Transverse colon (tissue), 4 donors: ENCODE measurements at regions not wholly inside any gene's neighbourhood (a gene's known extent, or its start where the extent isn't known, plus 50 kb on each side); places are given as distances from the start of the nearest gene placed in this dataset.

Experiments
- DNase-seq: peaks from one replicate; pipeline ENCODE4 v3.0.0-alpha.2; 2019
- H3K27ac ChIP-seq, 4 donors: fragments of 200-600 bp; sonication (generic); 2 replicates each; pipeline ENCODE4 v1.5.1; 2016 to 2018; ENCODE audit warnings: inconsistent platforms in 4 of 4
- H3K27me3 ChIP-seq: fragments of 200-600 bp; sonication (generic); 2 replicates; pipeline ENCODE4 v1.5.1; 2017; ENCODE audit warnings: inconsistent platforms
- H3K36me3 ChIP-seq, 4 donors: fragments of 200-600 bp; sonication (generic); 2 replicates each; pipeline ENCODE4 v1.5.1; 2017 to 2019; ENCODE audit warnings: inconsistent platforms in 4 of 4
- H3K4me1 ChIP-seq, 4 donors: fragments of 200-600 bp; sonication (generic); 2 replicates each; pipeline ENCODE4 v1.5.1; 2017 to 2020; ENCODE audit warnings: inconsistent platforms in 4 of 4
- H3K4me3 ChIP-seq, 4 donors: fragments of 200-600 bp; sonication (generic); 1 replicate in 1 of 4; 2 replicates in 3 of 4; pipeline versions ENCODE4 v1.5.1 to v1.6.1; 2017 to 2019; ENCODE audit warnings: inconsistent platforms in 4 of 4
- H3K9me3 ChIP-seq, 2 donors: fragments of 200-600 bp; sonication (generic); 2 replicates each; pipeline ENCODE4 v1.5.1; 2017 to 2019; ENCODE audit warnings: inconsistent platforms in 2 of 2
- CTCF ChIP-seq, 5 experiments: fragments of 200-600 bp in 3 of 5; fragments of 450-650 bp in 2 of 5; sonication (generic) in 3 of 5; IDR thresholded peaks; 1 replicate in 2 of 5; 2 replicates in 3 of 5; pipeline ENCODE4 v1.5.1; 2016 to 2017; ENCODE audit warnings: antibody characterized with exemption in 5 of 5, inconsistent platforms in 3 of 5, mild to moderate bottlenecking in 2 of 5, moderate library complexity in 1 of 5
- EP300 ChIP-seq: sonication (generic); formaldehyde crosslinking; IDR thresholded peaks from one replicate; pipeline ENCODE4 v1.6.1; 2017; ENCODE audit warnings: antibody characterized with exemption, low read depth
- POLR2A ChIP-seq: fragments of 450-650 bp; IDR thresholded peaks from one replicate; pipeline ENCODE4 v1.6.1; 2016; ENCODE audit warnings: antibody characterized with exemption, mild to moderate bottlenecking, moderate library complexity
- POLR2AphosphoS5 ChIP-seq, 3 donors: sonication (generic); formaldehyde crosslinking; IDR thresholded peaks; one replicate each; pipeline ENCODE4 v1.6.1; 2016; ENCODE audit warnings: antibody characterized with exemption in 3 of 3
- WGBS, 2 donors: methylation state at CpG; one replicate each; pipeline ENCODE4 v1.1.5; 2018; ENCODE audit warnings: low coverage in 1 of 2; 5-methylcytosine and 5-hydroxymethylcytosine counted together
- in situ Hi-C, 4 donors: fragments of 200-750 bp; cut with MboI; loops; one replicate each; pipeline versions ENCODE4 v1.15.0 to v1.15.1; 2017; ENCODE audit warnings: low sequenced_read_pairs in 3 of 4, low pct_ligation_motif_present in 1 of 4, low pct_unique_long_range_greater_than_20kb in 1 of 4
- intact Hi-C: fragments of 100-400 bp; cut with DNase I; formaldehyde crosslinking; loops from one replicate; pipeline ENCODE4 v1.15.1; 2023; ENCODE audit warnings: low total_unique reads

GRCh38 chr5:57816108-57816507, 333.5 kb upstream of the ACTBL2 start:
- Histone ChIP-seq H3K27ac (no peak overlapping the region), H3K27me3 (no peaks in the 10 kb centered on the region), H3K9me3 (no peaks in the 10 kb centered on the region), H3K4me3 (no peak overlapping the region), H3K4me1 (no peaks in the 10 kb centered on the region), H3K36me3 (no peaks in the 10 kb centered on the region)
- intact Hi-C loops (no loop called here), in situ Hi-C loops (no loop called here)
- no peak for DNase-seq
- no peak for TF ChIP-seq POLR2AphosphoS5 (IDR thresholded peaks at IDR 0.05)
- TF ChIP-seq EP300, result no peak
- no peak for TF ChIP-seq CTCF (IDR thresholded peaks at IDR 0.05)
- TF ChIP-seq POLR2A, result no peak

- no peak for TF ChIP-seq POLR2AphosphoS5 (IDR thresholded peaks at IDR 0.05)
- TF ChIP-seq CTCF (IDR thresholded peaks at IDR 0.05), result no peak
- TF ChIP-seq EP300, result no peak
- no peak for TF ChIP-seq POLR2A
- H3K4me1 ChIP-seq, result no peaks in the 10 kb centered on the region
- no peaks in the 10 kb centered on the region for H3K27me3 ChIP-seq
- 83 to 93% methylated on average over 1 of the region's 1 CpG for WGBS, 2 donors
- no peak for DNase-seq
- no peak overlapping the region for H3K27ac ChIP-seq
- no peak overlapping the region for H3K4me3 ChIP-seq
- intact Hi-C loops, result no loop called here
- H3K36me3 ChIP-seq, result no peaks in the 10 kb centered on the region
- H3K9me3 ChIP-seq, result no peaks in the 10 kb centered on the region
- in situ Hi-C loops, result no loop called here
Observed at GRCh38 chr5:57805732-57806131, 323.1 kb upstream of the ACTBL2 start.

- no peak for DNase-seq
- H3K36me3 ChIP-seq, result no peaks in the 10 kb centered on the region
- TF ChIP-seq POLR2AphosphoS5 (IDR thresholded peaks at IDR 0.05) (no peak), CTCF (IDR thresholded peaks at IDR 0.05) (no peak), EP300 (no peak), POLR2A (no peak)
- intact Hi-C loops, result no loop called here
- H3K9me3 ChIP-seq, result no peaks in the 10 kb centered on the region
- no peak overlapping the region for H3K4me3 ChIP-seq
- H3K27ac ChIP-seq, result no peak overlapping the region
- in situ Hi-C loops, result no loop called here
- H3K4me1 ChIP-seq, result no peaks in the 10 kb centered on the region
- H3K27me3 ChIP-seq, result no peaks in the 10 kb centered on the region
Observed at GRCh38 chr5:57805170-57805569, 322.6 kb upstream of the ACTBL2 start.

GRCh38 chr5:57804505-57804904, 321.9 kb upstream of the ACTBL2 start:
- Histone ChIP-seq H3K4me3 (no peak overlapping the region), H3K27me3 (no peaks in the 10 kb centered on the region), H3K27ac (peak overlapping the region in 1 of 4 donors; percentile 7), H3K9me3 (no peaks in the 10 kb centered on the region), H3K36me3 (no peaks in the 10 kb centered on the region), H3K4me1 (no peaks in the 10 kb centered on the region)
- TF ChIP-seq POLR2AphosphoS5 (IDR thresholded peaks at IDR 0.05), result no peak
- no peak for TF ChIP-seq EP300
- in situ Hi-C loops (no loop called here), intact Hi-C loops (no loop called here)
- 85 to 100% methylated on average over 1 of the region's 1 CpG for WGBS, 2 donors
- DNase-seq, result no peak

GRCh38 chr5:57804007-57804444, 321.4 kb upstream of the ACTBL2 start:
- DNase-seq, result no peak
- no peaks in the 10 kb centered on the region for H3K27me3 ChIP-seq
- no peak overlapping the region for H3K4me3 ChIP-seq
- 62 to 77% methylated on average over 2 of the region's 2 CpGs for WGBS, 2 donors
- TF ChIP-seq POLR2A (no peak), POLR2AphosphoS5 (IDR thresholded peaks at IDR 0.05) (peak in 1 of 3 donors; percentile 25), CTCF (IDR thresholded peaks at IDR 0.05) (no peak), EP300 (no peak)
- no peaks in the 10 kb centered on the region for H3K36me3 ChIP-seq
- no peaks in the 10 kb centered on the region for H3K9me3 ChIP-seq
- in situ Hi-C loops, result no loop called here
- intact Hi-C loops, result no loop called here
- no peaks in the 10 kb centered on the region for H3K4me1 ChIP-seq
- peak overlapping the region in 1 of 4 donors; percentile 7 for H3K27ac ChIP-seq
